Testis (tissue), 2 donors: ENCODE measurements at regions not wholly inside any gene's neighbourhood (a gene's known extent, or its start where the extent isn't known, plus 50 kb on each side); places are given as distances from the start of the nearest gene placed in this dataset.

ENCODE experiments used
- DNase-seq: peaks from one replicate; pipeline ENCODE4 v3.0.0-alpha.2; 2019
- H3K27ac ChIP-seq, 2 donors: fragments of 200-600 bp; sonication (generic); one replicate each; pipeline ENCODE4 v1.5.1; 2019
- H3K27me3 ChIP-seq: fragments of 200-600 bp; sonication (generic); one replicate; pipeline ENCODE4 v1.5.1; 2019
- H3K36me3 ChIP-seq: fragments of 200-600 bp; sonication (generic); one replicate; pipeline ENCODE4 v1.5.1; 2017; ENCODE audit warnings: low read depth; ENCODE audit errors: missing control alignments
- H3K4me1 ChIP-seq: fragments of 200-600 bp; sonication (generic); one replicate; pipeline ENCODE4 v1.5.1; 2019
- H3K4me3 ChIP-seq, 2 donors: fragments of 200-600 bp; sonication (generic); one replicate each; pipeline ENCODE4 v1.5.1; 2017 to 2019
- H3K9me3 ChIP-seq: fragments of 200-600 bp; sonication (generic); one replicate; pipeline ENCODE4 v1.5.1; 2017
- CTCF ChIP-seq, 3 experiments: fragments of 450-650 bp in 2 of 3; fragments of 200-600 bp in 1 of 3; sonication (generic) in 1 of 3; IDR thresholded peaks; one replicate each; pipeline ENCODE4 v1.5.1; 2016 to 2019; ENCODE audit warnings: antibody characterized with exemption in 3 of 3, mild to moderate bottlenecking in 2 of 3, moderate library complexity in 1 of 3
- POLR2A ChIP-seq: fragments of 450-650 bp; IDR thresholded peaks from one replicate; pipeline ENCODE4 v1.6.1; 2017; ENCODE audit warnings: antibody characterized with exemption, mild to moderate bottlenecking, moderate library complexity
- WGBS, 2 donors: methylation state at CpG; one replicate each; pipeline ENCODE4 v1.1.5; 2018; 5-methylcytosine and 5-hydroxymethylcytosine counted together
- intact Hi-C: fragments of 100-400 bp; cut with DNase I; formaldehyde crosslinking; loops from one replicate; pipeline ENCODE4 v1.15.1; 2023; ENCODE audit warnings: low total_unique reads

- no peak for DNase-seq
- intact Hi-C loops = no loop called here
These were observed 79.4 kb upstream of the PRKCQ start for GRCh38 chr10:6659451-6659850.

GRCh38 chr10:6657669-6658068 is 77.6 kb upstream of the PRKCQ start:
- H3K4me3 ChIP-seq = no peak overlapping the region
- H3K36me3 ChIP-seq = no peaks in the 10 kb centered on the region
- H3K9me3 ChIP-seq = no peaks in the 10 kb centered on the region
- H3K27ac ChIP-seq = no peak overlapping the region
- H3K27me3 ChIP-seq = no peaks in the 10 kb centered on the region
- DNase-seq = no peak
- H3K4me1 ChIP-seq = no peaks in the 10 kb centered on the region
- WGBS, 2 donors = 96 to 100% methylated on average over 1 of the region's 1 CpG
- TF ChIP-seq CTCF (IDR thresholded peaks at IDR 0.05) = no peak
- no peak for TF ChIP-seq POLR2A
- intact Hi-C loops = no loop called here

More at GRCh38 chr10:6659451-6659850, 79.4 kb upstream of the PRKCQ start:
- Histone ChIP-seq H3K36me3 (no peaks in the 10 kb centered on the region), H3K9me3 (no peaks in the 10 kb centered on the region), H3K4me1 (no peaks in the 10 kb centered on the region), H3K4me3 (no peak overlapping the region), H3K27ac (no peak overlapping the region), H3K27me3 (no peaks in the 10 kb centered on the region)
- no peak for TF ChIP-seq CTCF (IDR thresholded peaks at IDR 0.05)
- no peak for TF ChIP-seq POLR2A

- H3K36me3 ChIP-seq = no peaks in the 10 kb centered on the region
- H3K4me3 ChIP-seq = no peak overlapping the region
- H3K9me3 ChIP-seq = no peaks in the 10 kb centered on the region
- intact Hi-C loops = no loop called here
- H3K4me1 ChIP-seq = no peaks in the 10 kb centered on the region
- no peak overlapping the region for H3K27ac ChIP-seq
- H3K27me3 ChIP-seq = no peaks in the 10 kb centered on the region
- DNase-seq = no peak
- TF ChIP-seq CTCF (IDR thresholded peaks at IDR 0.05) (no peak), POLR2A (no peak)
- WGBS, 2 donors = 80 to 86% methylated on average over 2 of the region's 2 CpGs
These were observed 77.1 kb upstream of the PRKCQ start for GRCh38 chr10:6657196-6657595.

DNA sequence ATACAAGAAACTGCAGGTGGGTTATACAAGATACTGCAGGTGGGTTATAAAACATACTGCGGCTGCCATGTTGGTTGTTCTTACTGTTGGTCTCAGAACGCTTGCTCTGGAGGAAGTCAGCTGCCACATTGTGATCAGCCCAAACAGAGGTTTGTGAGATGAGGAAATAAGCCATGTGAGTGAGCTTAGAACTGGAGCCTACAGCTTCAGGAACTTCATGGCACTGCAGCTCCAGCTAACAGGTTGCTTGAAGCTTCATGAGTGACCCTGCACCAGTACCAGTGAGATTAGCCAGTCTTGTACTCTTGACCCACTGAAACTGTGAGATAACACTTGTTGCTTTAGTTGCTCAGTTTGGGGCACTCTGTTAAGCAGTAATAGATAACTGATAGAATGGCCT is 74.5 kb upstream of the PRKCQ start:
- TF ChIP-seq CTCF (IDR thresholded peaks at IDR 0.05) (no peak), POLR2A (no peak)
- WGBS, 2 donors = 85 to 90% methylated on average over 2 of the region's 2 CpGs
- Histone ChIP-seq H3K9me3 (no peaks in the 10 kb centered on the region), H3K27ac (no peak overlapping the region), H3K4me3 (no peak overlapping the region), H3K27me3 (no peaks in the 10 kb centered on the region), H3K4me1 (no peaks in the 10 kb centered on the region), H3K36me3 (no peaks in the 10 kb centered on the region)
- DNase-seq = no peak
- intact Hi-C loops = no loop called here

- intact Hi-C loops = no loop called here
- 74 to 94% methylated on average over 6 of the region's 6 CpGs for WGBS, 2 donors
- DNase-seq = no peak
- TF ChIP-seq POLR2A (no peak), CTCF (IDR thresholded peaks at IDR 0.05) (no peak)
- H3K36me3 ChIP-seq = no peaks in the 10 kb centered on the region
- H3K9me3 ChIP-seq = no peaks in the 10 kb centered on the region
- no peak overlapping the region for H3K4me3 ChIP-seq
- no peak overlapping the region for H3K27ac ChIP-seq
- no peaks in the 10 kb centered on the region for H3K27me3 ChIP-seq
- no peaks in the 10 kb centered on the region for H3K4me1 ChIP-seq
These were observed 70.5 kb upstream of the PRKCQ start for GRCh38 chr10:6650586-6650985.
